ENCODE measurements at regions not wholly inside any gene's neighbourhood (a gene's known extent, or its start where the extent isn't known, plus 50 kb on each side); places are given as distances from the start of the nearest gene placed in this dataset.

DNA sequence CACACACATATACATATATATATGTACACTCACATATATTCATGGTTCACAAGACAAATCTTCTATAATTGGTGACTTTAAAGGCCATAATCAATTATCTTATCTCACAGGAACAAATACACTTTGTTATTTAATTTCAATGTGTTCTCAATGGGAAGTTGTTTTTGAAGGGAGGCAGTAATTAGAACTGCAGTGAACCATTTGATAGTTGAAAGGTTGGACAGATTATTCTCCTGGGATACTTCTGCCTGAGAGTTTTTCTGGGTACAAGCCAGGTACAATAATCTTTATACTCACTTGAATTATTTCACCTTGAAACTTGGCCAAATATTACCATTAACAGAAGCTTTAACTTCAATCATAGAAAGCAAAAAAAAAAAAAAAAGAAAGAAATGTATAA is 546.6 kb upstream of the LRRTM4 start:
- Histone ChIP-seq H3K4me1 (ENCODE audit: control insufficient read depth in 1 of 2, low read depth in 2 of 2) (no peaks in the 10 kb centered on the region), H3K36me3 (no peaks in the 10 kb centered on the region), H3K27ac (no peak overlapping the region), H3K9me3 (no peaks in the 10 kb centered on the region), H3K4me3 (no peak overlapping the region), H3K27me3 (replicated peaks; ENCODE audit: insufficient read depth) (no peaks in the 10 kb centered on the region)
- no peak for ATAC-seq (ENCODE audit: insufficient number of reproducible peaks, low FRiP score, low read depth)
- TF ChIP-seq, protein P1, sequence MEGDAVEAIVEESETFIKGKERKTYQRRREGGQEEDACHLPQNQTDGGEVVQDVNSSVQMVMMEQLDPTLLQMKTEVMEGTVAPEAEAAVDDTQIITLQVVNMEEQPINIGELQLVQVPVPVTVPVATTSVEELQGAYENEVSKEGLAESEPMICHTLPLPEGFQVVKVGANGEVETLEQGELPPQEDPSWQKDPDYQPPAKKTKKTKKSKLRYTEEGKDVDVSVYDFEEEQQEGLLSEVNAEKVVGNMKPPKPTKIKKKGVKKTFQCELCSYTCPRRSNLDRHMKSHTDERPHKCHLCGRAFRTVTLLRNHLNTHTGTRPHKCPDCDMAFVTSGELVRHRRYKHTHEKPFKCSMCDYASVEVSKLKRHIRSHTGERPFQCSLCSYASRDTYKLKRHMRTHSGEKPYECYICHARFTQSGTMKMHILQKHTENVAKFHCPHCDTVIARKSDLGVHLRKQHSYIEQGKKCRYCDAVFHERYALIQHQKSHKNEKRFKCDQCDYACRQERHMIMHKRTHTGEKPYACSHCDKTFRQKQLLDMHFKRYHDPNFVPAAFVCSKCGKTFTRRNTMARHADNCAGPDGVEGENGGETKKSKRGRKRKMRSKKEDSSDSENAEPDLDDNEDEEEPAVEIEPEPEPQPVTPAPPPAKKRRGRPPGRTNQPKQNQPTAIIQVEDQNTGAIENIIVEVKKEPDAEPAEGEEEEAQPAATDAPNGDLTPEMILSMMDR (IDR thresholded peaks at IDR 0.05), result no peak
- DNase-seq (ENCODE audit: low spot score), result no peak

DNA sequence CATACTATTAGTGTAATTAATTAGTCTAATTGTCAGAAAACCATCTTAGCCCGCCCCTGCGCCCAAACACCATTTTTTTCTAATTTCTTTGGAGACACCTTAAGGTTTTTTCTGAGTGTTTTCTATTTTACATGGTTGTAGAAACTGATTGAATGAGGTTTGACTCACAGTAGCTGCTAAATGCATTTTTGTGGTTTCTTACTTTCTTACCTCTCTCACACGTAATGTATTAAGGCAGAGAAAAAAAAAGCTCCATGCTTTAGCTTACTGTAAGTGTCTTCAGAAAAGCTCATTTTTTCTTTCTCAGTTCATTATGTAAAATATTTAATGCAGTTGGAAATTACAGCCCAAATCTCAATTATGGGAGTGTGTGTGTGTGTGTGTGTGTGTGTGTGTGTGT is 548.5 kb upstream of the LRRTM4 start:
- no peak for ATAC-seq (ENCODE audit: insufficient number of reproducible peaks, low FRiP score, low read depth)
- H3K27me3 ChIP-seq (replicated peaks; ENCODE audit: insufficient read depth), result no peaks in the 10 kb centered on the region
- no peak for DNase-seq (ENCODE audit: low spot score)
- no peaks in the 10 kb centered on the region for H3K36me3 ChIP-seq
- no peak overlapping the region for H3K4me3 ChIP-seq
- TF ChIP-seq, protein P1 (IDR thresholded peaks at IDR 0.05), result no peak
- no peak overlapping the region for H3K27ac ChIP-seq
- H3K9me3 ChIP-seq, result no peaks in the 10 kb centered on the region
- H3K4me1 ChIP-seq (ENCODE audit: control insufficient read depth in 1 of 2, low read depth in 2 of 2), result no peaks in the 10 kb centered on the region

DNA sequence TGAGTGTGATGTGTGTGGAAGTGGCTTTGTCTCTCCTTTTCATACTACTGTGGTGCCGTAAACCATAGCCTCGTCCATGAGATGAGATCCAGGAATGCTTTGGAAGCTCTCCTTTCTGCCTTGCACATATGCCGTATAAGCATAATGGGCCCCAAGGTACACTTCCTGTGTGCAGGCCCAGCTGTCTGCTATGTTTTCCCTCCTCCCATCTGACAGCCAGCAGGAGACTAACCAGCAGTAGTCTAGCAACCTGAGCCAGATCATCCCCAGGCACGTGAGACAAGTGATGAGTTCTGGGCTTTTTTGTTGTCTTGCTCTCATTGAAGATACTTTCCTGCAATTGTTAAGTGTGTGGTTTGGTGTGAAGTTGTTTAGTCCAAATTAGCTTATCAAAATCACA is 555.5 kb upstream of the LRRTM4 start:
- no peak for ATAC-seq (ENCODE audit: insufficient number of reproducible peaks, low FRiP score, low read depth)
- Histone ChIP-seq H3K27me3 (replicated peaks; ENCODE audit: insufficient read depth) (no peaks in the 10 kb centered on the region), H3K4me3 (no peak overlapping the region), H3K36me3 (no peaks in the 10 kb centered on the region), H3K4me1 (ENCODE audit: control insufficient read depth in 1 of 2, low read depth in 2 of 2) (no peaks in the 10 kb centered on the region), H3K27ac (no peak overlapping the region), H3K9me3 (no peaks in the 10 kb centered on the region)
- no peak for DNase-seq (ENCODE audit: low spot score)
- TF ChIP-seq, protein P1 (IDR thresholded peaks at IDR 0.05), result no peak

DNA sequence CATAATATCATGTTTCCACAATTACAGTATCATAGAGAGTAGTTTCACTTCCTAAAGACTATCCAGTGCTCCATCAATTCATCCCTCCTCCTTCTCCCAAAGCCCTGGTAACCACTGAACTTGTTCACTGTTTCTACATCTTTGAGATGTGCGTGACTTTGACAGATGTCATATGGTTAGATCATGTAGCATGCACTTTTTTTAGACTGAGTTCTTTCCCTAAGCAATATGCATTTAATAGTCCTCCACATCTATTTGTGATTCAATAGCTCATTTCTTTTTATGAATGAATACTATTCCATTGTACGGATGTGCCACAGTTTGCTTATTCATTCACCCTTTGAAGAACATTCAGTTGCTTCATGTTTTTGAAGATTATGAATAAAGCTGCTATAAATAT is 560.4 kb upstream of the LRRTM4 start:
- ATAC-seq (ENCODE audit: insufficient number of reproducible peaks, low FRiP score, low read depth), result no peak
- TF ChIP-seq, protein P1 (IDR thresholded peaks at IDR 0.05), result no peak

DNA sequence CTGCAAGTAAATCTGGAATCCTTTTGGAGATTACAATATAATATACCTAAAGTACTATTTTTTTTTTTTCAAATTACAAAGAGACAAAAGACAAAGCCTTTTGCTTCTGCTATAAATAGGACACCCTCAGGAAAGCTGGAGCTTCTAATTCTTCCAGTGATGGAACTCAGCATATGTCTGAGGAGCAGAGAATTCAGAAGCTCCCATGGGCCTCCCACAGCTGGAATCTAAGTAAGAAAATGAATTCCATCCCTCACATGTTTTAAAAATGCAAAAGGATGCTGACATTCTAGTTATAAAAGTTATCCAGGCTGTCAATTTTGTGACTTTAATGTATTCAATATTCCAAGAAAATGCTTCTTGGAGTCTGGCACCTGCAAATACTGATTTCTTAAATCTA is 571.3 kb upstream of the LRRTM4 start:
- ATAC-seq (ENCODE audit: insufficient number of reproducible peaks, low FRiP score, low read depth), result no peak
- no peaks in the 10 kb centered on the region for H3K9me3 ChIP-seq
- no peaks in the 10 kb centered on the region for H3K27me3 ChIP-seq (replicated peaks; ENCODE audit: insufficient read depth)
- no peak overlapping the region for H3K4me3 ChIP-seq
- H3K27ac ChIP-seq, result no peak overlapping the region
- TF ChIP-seq, protein P1 (IDR thresholded peaks at IDR 0.05), result no peak
- H3K4me1 ChIP-seq (ENCODE audit: control insufficient read depth in 1 of 2, low read depth in 2 of 2), result no peaks in the 10 kb centered on the region
- H3K36me3 ChIP-seq, result no peaks in the 10 kb centered on the region
- no peak for DNase-seq (ENCODE audit: low spot score)

More for the DNA sequence above, 560.4 kb upstream of the LRRTM4 start:
- Histone ChIP-seq H3K36me3 (no peaks in the 10 kb centered on the region), H3K27me3 (replicated peaks; ENCODE audit: insufficient read depth) (no peaks in the 10 kb centered on the region), H3K4me3 (no peak overlapping the region), H3K27ac (no peak overlapping the region), H3K4me1 (ENCODE audit: control insufficient read depth in 1 of 2, low read depth in 2 of 2) (no peaks in the 10 kb centered on the region), H3K9me3 (no peaks in the 10 kb centered on the region)
- no peak for DNase-seq (ENCODE audit: low spot score)
